GM12878 (cell line): ENCODE measurements at regions not wholly inside any gene's neighbourhood (a gene's known extent, or its start where the extent isn't known, plus 50 kb on each side); places are given as distances from the start of the nearest gene placed in this dataset.

Source experiments
- ATAC-seq: fragments of 200-7000 bp; cut with Tn5 transposase; 3 replicates; pipeline ENCODE4 v1.9.1; 2020; ENCODE audit warnings: mild to moderate bottlenecking, moderate library complexity
- BruUV-seq: library from RNA; stranded (reverse); fragments of 400-500 nt; replicated peaks from 2 replicates; lab custom pipeline; 2021; lab: Mats Ljungman, UMichigan
- CTCF ChIA-PET: fragments of 300-600 bp; sonication (Branson Sonifier 250); formaldehyde crosslinking; extraction: SDS; loops from one replicate; lab custom pipeline; 2021; ENCODE audit warnings: inconsistent platforms; lab: Yijun Ruan, JAX
- POLR2A ChIA-PET: fragments of 350-600 bp; formaldehyde crosslinking; extraction: SDS; loops from one replicate; lab custom pipeline; 2021; ENCODE audit warnings: inconsistent platforms; lab: Charles Lee
- RAD21 ChIA-PET: fragments of 300-600 bp; sonication (Branson Sonifier 250); formaldehyde crosslinking; loops from one replicate; lab custom pipeline; 2023; ENCODE audit warnings: antibody characterized with exemption; ENCODE audit not compliant: unreplicated experiment; lab: Charles Lee
- SMC1A ChIA-PET: fragments of 300-600 bp; sonication (Branson Sonifier 250); formaldehyde crosslinking; loops from one replicate; lab custom pipeline; 2023; ENCODE audit not compliant: unreplicated experiment, uncharacterized antibody; lab: Charles Lee
- DNase-seq: peaks from one replicate; pipeline ENCODE4 v3.0.0-alpha.2; 2011; ENCODE audit warnings: low read depth, low spot score
- FAIRE-seq: peaks from 3 replicates; lab custom pipeline; 2011; peaks lifted over from hg19 to GRCh38; lab: Jason Lieb, UNC
- H2AFZ ChIP-seq: 2 replicates; pipeline ENCODE4 v1.6.0; 2011; ENCODE audit warnings: low read depth, low read length, control low read depth; ENCODE audit not compliant: control insufficient read depth
- H3K27ac ChIP-seq: 2 replicates; pipeline ENCODE4 v1.5.1; 2011; ENCODE audit warnings: control low read depth; ENCODE audit not compliant: control insufficient read depth, insufficient read depth
- H3K27me3 ChIP-seq, 2 experiments: replicated peaks in 1 of 2; 2 replicates each; pipeline versions ENCODE4 v1.6.0 to v1.6.1; 2011; ENCODE audit warnings: low read length in 1 of 2; ENCODE audit not compliant: control insufficient read depth in 2 of 2, insufficient read depth in 2 of 2
- H3K36me3 ChIP-seq, 2 experiments: 2 replicates each; pipeline ENCODE4 v1.5.1; 2011; ENCODE audit warnings: low read length in 1 of 2; ENCODE audit not compliant: control insufficient read depth in 2 of 2, insufficient read depth in 2 of 2
- H3K4me1 ChIP-seq: 2 replicates; pipeline ENCODE4 v1.6.1; 2011; ENCODE audit warnings: mild to moderate bottlenecking, low read length, moderate library complexity, mixed read lengths; ENCODE audit not compliant: control insufficient read depth, insufficient read depth
- H3K4me2 ChIP-seq: 2 replicates; pipeline ENCODE4 v1.6.0; 2011; ENCODE audit warnings: control low read depth; ENCODE audit not compliant: control insufficient read depth, insufficient read depth
- H3K4me3 ChIP-seq: fragments of 200-600 bp; sonication (generic); 2 replicates; pipeline ENCODE4 v1.5.1; 2016
- H3K79me2 ChIP-seq: 2 replicates; pipeline ENCODE4 v1.6.0; 2011; ENCODE audit warnings: low read length; ENCODE audit not compliant: control insufficient read depth, insufficient read depth
- H3K9ac ChIP-seq: 2 replicates; pipeline ENCODE4 v1.8.0; 2011; ENCODE audit warnings: low read length, control low read depth, mixed read lengths; ENCODE audit not compliant: control insufficient read depth, insufficient read depth
- H3K9me3 ChIP-seq: replicated peaks from 3 replicates; pipeline ENCODE4 v1.5.1; 2011; ENCODE audit warnings: mild to moderate bottlenecking, low read length; ENCODE audit not compliant: control insufficient read depth, insufficient read depth
- H4K20me1 ChIP-seq: 2 replicates; pipeline ENCODE4 v1.6.0; 2011; ENCODE audit not compliant: control insufficient read depth, insufficient read depth
- ASH2L ChIP-seq: fragments of 300-600, 200-600 bp; sonication (generic); IDR thresholded peaks from 2 replicates; pipeline ENCODE4 v1.6.1; 2017; ENCODE audit warnings: low read depth, mild to moderate bottlenecking, borderline replicate concordance
- HCFC1 ChIP-seq: fragments of 150-350 bp; IDR thresholded peaks from 2 replicates; pipeline ENCODE4 v1.6.1; 2014; ENCODE audit warnings: low read length
- POU2F2 ChIP-seq: IDR thresholded peaks from 3 replicates; pipeline ENCODE4 v1.6.1; 2011; ENCODE audit warnings: low read depth, mild to moderate bottlenecking, low read length, borderline replicate concordance
- RAD21 ChIP-seq: IDR thresholded peaks from 2 replicates; pipeline ENCODE4 v1.6.1; 2011; ENCODE audit warnings: mild to moderate bottlenecking, low read depth, low read length, moderate library complexity; ENCODE audit not compliant: insufficient read depth
- RAD51 ChIP-seq: fragments of 450-650 bp; IDR thresholded peaks from 2 replicates; pipeline ENCODE4 v1.6.1; 2016; ENCODE audit warnings: moderate library complexity, mild to moderate bottlenecking, inconsistent platforms
- RCOR1 ChIP-seq: conservative IDR thresholded peaks from 2 replicates; pipeline ENCODE4 v1.6.1; 2012; ENCODE audit warnings: low read depth, low read length, improper control_type of control experiment
- SMAD1 ChIP-seq: fragments of 450-650 bp; IDR thresholded peaks from 2 replicates; pipeline ENCODE4 v1.6.1; 2018; ENCODE audit warnings: mild to moderate bottlenecking, low read depth; ENCODE audit not compliant: partially characterized antibody
- TARDBP ChIP-seq: IDR thresholded peaks from 2 replicates; pipeline ENCODE4 v1.6.1; 2016; ENCODE audit warnings: borderline replicate concordance
- YBX1 ChIP-seq: fragments of 450-650 bp; IDR thresholded peaks from 2 replicates; pipeline ENCODE4 v1.6.1; 2016; ENCODE audit warnings: antibody characterized with exemption
- ZNF207 ChIP-seq: fragments of 450-650 bp; IDR thresholded peaks from 2 replicates; pipeline ENCODE4 v1.6.1; 2014; ENCODE audit warnings: antibody characterized with exemption, mild to moderate bottlenecking, borderline replicate concordance
- ZNF384 ChIP-seq: IDR thresholded peaks from 2 replicates; pipeline ENCODE4 v1.6.1; 2012; ENCODE audit warnings: low read depth, mild to moderate bottlenecking, low read length, improper control_type of control experiment, borderline replicate concordance
- ZNF622 ChIP-seq: fragments of 450-650 bp; IDR thresholded peaks from 2 replicates; pipeline ENCODE4 v1.6.1; 2017; ENCODE audit warnings: mild to moderate bottlenecking, inconsistent platforms
- WGBS: methylation state at CpG from one replicate; pipeline ENCODE4 v1.1.6; 2016; ENCODE audit warnings: low lambda C conversion rate; ENCODE audit not compliant: insufficient replicate concordance, insufficient coverage; ENCODE audit errors: missing lambda C conversion rate; 5-methylcytosine and 5-hydroxymethylcytosine counted together
- in situ Hi-C: fragments of 300-500 bp; cut with MboI; formaldehyde crosslinking; loops from 9 replicates; pipeline ENCODE4 v1.14.3; 2018; ENCODE audit warnings: mixed read lengths
- intact Hi-C: fragments of 100-400 bp; cut with micrococcal nuclease; formaldehyde crosslinking; loops from one replicate; pipeline ENCODE4 v1.14.2; 2022; ENCODE audit not compliant: unreplicated experiment
- TF ChIP-seq, protein P1 (sequence below): fragments of 450-650 bp; IDR thresholded peaks from 2 replicates; pipeline ENCODE4 v1.6.1; 2017; ENCODE audit warnings: mild to moderate bottlenecking, moderate library complexity
- TF ChIP-seq, protein P2 (sequence below): fragments of 450-650 bp; IDR thresholded peaks from 2 replicates; pipeline ENCODE4 v1.6.1; 2017; ENCODE audit warnings: borderline replicate concordance
- TF ChIP-seq, protein P3 (sequence below): IDR thresholded peaks from 2 replicates; pipeline ENCODE4 v1.6.1; 2011; ENCODE audit warnings: borderline replicate concordance, low read depth, mild to moderate bottlenecking, moderate library complexity, mixed read lengths, low read length; ENCODE audit not compliant: insufficient read depth; ENCODE audit errors: extremely low read length

DNA sequence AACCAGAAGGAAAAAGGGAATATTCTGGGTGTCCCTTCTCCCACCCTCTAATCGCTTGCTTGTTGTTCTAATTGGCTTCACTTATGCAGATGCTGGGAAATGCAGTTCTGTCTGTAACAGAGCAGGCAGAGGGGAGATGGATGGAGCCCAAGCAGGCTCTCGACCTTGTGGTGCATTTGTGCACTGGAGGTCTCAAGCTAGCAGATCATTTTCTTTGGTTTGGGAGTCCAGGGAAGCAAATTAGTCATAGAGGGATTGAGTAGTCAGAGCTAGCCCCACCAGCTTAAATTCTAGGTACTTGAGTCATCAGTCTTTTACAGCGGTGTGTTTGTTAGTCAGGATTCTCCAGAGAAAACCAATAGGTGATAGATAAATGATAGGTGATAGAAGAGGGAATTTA is 234.7 kb upstream of the ECI2 start:
- Histone ChIP-seq H4K20me1 (no peaks in the 10 kb centered on the region), H3K4me2 (no peak overlapping the region), H3K9me3 (no peaks in the 10 kb centered on the region), H3K9ac (no peak overlapping the region), H3K79me2 (no peaks in the 10 kb centered on the region), H3K4me3 (no peak overlapping the region)
- FAIRE-seq (no peak), DNase-seq (no peak)
- intact Hi-C loops (no loop called here), in situ Hi-C loops (no loop called here)
- CTCF ChIA-PET, result no interaction called here
- TF ChIP-seq SMAD1 (no peak), YBX1 (no peak), TARDBP (no peak), ZNF622 (no peak), RAD51 (no peak), POU2F2 (no peak), ZNF384 (no peak), HCFC1 (no peak), RAD21 (no peak), ZNF207 (no peak), ASH2L (no peak), RCOR1 (no peak)
- TF ChIP-seq, protein P1, sequence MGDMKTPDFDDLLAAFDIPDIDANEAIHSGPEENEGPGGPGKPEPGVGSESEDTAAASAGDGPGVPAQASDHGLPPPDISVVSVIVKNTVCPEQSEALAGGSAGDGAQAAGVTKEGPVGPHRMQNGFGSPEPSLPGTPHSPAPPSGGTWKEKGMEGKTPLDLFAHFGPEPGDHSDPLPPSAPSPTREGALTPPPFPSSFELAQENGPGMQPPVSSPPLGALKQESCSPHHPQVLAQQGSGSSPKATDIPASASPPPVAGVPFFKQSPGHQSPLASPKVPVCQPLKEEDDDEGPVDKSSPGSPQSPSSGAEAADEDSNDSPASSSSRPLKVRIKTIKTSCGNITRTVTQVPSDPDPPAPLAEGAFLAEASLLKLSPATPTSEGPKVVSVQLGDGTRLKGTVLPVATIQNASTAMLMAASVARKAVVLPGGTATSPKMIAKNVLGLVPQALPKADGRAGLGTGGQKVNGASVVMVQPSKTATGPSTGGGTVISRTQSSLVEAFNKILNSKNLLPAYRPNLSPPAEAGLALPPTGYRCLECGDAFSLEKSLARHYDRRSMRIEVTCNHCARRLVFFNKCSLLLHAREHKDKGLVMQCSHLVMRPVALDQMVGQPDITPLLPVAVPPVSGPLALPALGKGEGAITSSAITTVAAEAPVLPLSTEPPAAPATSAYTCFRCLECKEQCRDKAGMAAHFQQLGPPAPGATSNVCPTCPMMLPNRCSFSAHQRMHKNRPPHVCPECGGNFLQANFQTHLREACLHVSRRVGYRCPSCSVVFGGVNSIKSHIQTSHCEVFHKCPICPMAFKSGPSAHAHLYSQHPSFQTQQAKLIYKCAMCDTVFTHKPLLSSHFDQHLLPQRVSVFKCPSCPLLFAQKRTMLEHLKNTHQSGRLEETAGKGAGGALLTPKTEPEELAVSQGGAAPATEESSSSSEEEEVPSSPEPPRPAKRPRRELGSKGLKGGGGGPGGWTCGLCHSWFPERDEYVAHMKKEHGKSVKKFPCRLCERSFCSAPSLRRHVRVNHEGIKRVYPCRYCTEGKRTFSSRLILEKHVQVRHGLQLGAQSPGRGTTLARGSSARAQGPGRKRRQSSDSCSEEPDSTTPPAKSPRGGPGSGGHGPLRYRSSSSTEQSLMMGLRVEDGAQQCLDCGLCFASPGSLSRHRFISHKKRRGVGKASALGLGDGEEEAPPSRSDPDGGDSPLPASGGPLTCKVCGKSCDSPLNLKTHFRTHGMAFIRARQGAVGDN, result no peak
- TF ChIP-seq, protein P2, sequence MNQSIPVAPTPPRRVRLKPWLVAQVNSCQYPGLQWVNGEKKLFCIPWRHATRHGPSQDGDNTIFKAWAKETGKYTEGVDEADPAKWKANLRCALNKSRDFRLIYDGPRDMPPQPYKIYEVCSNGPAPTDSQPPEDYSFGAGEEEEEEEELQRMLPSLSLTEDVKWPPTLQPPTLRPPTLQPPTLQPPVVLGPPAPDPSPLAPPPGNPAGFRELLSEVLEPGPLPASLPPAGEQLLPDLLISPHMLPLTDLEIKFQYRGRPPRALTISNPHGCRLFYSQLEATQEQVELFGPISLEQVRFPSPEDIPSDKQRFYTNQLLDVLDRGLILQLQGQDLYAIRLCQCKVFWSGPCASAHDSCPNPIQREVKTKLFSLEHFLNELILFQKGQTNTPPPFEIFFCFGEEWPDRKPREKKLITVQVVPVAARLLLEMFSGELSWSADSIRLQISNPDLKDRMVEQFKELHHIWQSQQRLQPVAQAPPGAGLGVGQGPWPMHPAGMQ, result no peak
- TF ChIP-seq, protein P3, sequence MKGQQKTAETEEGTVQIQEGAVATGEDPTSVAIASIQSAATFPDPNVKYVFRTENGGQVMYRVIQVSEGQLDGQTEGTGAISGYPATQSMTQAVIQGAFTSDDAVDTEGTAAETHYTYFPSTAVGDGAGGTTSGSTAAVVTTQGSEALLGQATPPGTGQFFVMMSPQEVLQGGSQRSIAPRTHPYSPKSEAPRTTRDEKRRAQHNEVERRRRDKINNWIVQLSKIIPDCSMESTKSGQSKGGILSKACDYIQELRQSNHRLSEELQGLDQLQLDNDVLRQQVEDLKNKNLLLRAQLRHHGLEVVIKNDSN, result no peak
- TF ChIP-seq, all 136 proteins: peak for 0
- Histone ChIP-seq H3K27me3 (peaks cover 0 to 2% of the 10 kb centered on the region in 2 experiments; a peak in 1 of 4 replicates), H2AFZ (no peak overlapping the region), H3K4me1 (no peaks in the 10 kb centered on the region), H3K36me3 (no peaks in the 10 kb centered on the region), H3K27ac (no peak overlapping the region)
- no peak for ATAC-seq
- ChIA-PET RAD21 (no interaction called here), SMC1A (no interaction called here), POLR2A (no interaction called here)
- BruUV-seq, result no TSS peak
- WGBS, result 0% methylated on average over 3 of the region's 3 CpGs
